ENCODE measurements at regions not wholly inside any gene's neighbourhood (a gene's known extent, or its start where the extent isn't known, plus 50 kb on each side); places are given as distances from the start of the nearest gene placed in this dataset.

DNA sequence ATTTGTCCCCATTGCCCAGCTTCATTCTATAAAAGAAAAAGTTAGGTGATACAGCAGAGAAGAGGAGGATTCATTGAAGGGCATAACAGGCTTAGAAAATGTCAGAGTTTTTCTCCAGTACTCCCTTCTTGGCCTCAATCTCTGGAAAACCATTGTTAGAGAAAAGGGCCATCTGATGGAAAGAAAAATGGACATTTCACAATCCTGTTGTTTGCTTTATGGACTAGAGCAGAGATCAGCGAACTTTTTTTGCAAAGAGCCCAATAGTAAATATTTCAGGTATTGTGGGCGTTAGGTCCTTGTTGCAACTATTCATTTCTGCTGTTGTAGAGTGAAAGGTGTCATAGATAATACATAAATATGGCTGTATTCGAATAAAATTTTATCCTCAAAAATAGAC, 208.8 kb downstream of the TLE4 start:
- Histone ChIP-seq H3K4me2 (no peak overlapping the region), H3K9me3 (0 out of 2 replicates have a peak, but pooled peaks cover 13% of the 10 kb centered on the region), H3K4me3 (no peak overlapping the region), H4K20me1 (no peaks in the 10 kb centered on the region), H3K36me3 (no peaks in the 10 kb centered on the region), H3K4me1 (0 out of 2 replicates have a peak, but pooled peaks cover 6% of the 10 kb centered on the region), H3K9ac (no peak overlapping the region), H3K27ac (no peak overlapping the region), H3K27me3 (no peaks in the 10 kb centered on the region)
- TF ChIP-seq Cebpa-rat (IDR thresholded peaks at IDR 0.05) = no peak

DNA sequence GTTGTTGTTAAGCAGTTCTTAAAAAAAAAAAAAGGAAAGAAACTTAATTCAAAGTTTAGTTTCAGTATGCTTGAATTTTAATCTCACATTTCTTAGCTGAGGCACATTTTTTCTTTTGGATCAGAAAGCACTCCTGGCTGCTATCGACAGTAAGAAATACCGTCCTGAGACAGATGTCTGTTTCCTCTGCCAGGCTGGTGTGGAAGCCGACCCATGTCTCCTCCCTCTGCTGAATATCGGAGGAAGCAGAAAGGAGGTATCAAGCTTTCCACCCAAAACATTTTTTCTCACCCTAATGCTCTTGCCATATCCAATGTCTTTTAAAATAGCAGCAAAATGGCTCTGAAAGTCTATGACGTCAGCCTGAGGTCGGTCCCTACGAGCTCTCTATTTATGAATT, 208.1 kb downstream of the TLE4 start:
- Histone ChIP-seq H3K36me3 (no peaks in the 10 kb centered on the region), H3K27me3 (no peaks in the 10 kb centered on the region), H3K4me1 (0 out of 2 replicates have a peak, but pooled peaks cover 4% of the 10 kb centered on the region), H3K9ac (no peak overlapping the region), H3K4me3 (no peak overlapping the region), H3K27ac (no peak overlapping the region), H3K4me2 (no peak overlapping the region), H4K20me1 (no peaks in the 10 kb centered on the region), H3K9me3 (0 out of 2 replicates have a peak, but pooled peaks cover 13% of the 10 kb centered on the region)
- no peak for TF ChIP-seq Cebpa-rat (IDR thresholded peaks at IDR 0.05)

DNA sequence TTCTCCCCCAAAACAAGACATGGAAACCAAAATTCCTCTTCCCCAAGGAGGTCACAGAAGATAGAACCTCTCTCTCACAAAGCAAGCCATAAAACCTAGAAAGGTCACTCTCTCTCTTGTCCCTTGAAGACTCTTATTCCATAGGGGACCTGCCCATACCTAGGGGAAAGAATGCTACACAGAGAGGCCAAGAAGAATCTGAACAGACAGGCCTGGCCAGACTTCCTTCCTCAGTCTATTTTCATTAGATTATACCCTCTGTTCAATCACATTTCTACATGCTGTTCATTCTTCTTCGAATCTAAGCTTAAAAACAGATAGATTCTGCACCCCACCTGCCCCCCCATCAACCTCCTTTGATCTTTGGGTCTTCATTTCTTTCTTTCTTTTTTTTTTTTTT, 206.8 kb downstream of the TLE4 start:
- Histone ChIP-seq H3K4me1 (no peaks in the 10 kb centered on the region), H3K9me3 (0 out of 2 replicates have a peak, but pooled peaks cover 13% of the 10 kb centered on the region)
- no peak for TF ChIP-seq Cebpa-rat (IDR thresholded peaks at IDR 0.05)

DNA sequence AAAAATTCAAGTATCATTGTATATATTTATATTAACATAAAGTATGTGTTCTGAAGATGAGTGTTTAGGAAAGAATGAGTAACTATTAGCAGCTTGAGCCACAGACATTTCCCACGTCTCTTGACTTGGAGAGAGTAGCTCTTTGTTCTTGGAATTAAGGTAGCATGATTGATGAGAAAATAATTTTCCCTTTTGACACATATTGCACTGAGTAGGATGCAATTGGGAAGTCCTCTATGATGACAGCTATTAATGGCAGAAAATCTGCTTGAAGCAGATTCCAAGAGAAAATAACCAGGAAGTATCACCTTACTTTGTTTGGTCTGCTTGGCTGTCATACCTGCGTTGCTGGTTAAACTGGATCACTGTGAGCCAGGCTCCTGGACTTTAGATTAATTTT, 204.8 kb downstream of the TLE4 start:
- no peaks in the 10 kb centered on the region for H3K4me1 ChIP-seq
- no peak overlapping the region for H3K9ac ChIP-seq
- no peaks in the 10 kb centered on the region for H4K20me1 ChIP-seq
- H3K27ac ChIP-seq = no peak overlapping the region
- no peak for TF ChIP-seq Cebpa-rat (IDR thresholded peaks at IDR 0.05)
- no peaks in the 10 kb centered on the region for H3K36me3 ChIP-seq
- H3K4me2 ChIP-seq = no peak overlapping the region
- no peaks in the 10 kb centered on the region for H3K9me3 ChIP-seq
- H3K4me3 ChIP-seq = no peak overlapping the region
- no peaks in the 10 kb centered on the region for H3K27me3 ChIP-seq

More for the DNA sequence above, 206.8 kb downstream of the TLE4 start:
- Histone ChIP-seq H3K4me2 (no peak overlapping the region), H3K27ac (no peak overlapping the region), H3K4me3 (no peak overlapping the region), H3K36me3 (no peaks in the 10 kb centered on the region), H4K20me1 (no peaks in the 10 kb centered on the region), H3K27me3 (no peaks in the 10 kb centered on the region), H3K9ac (no peak overlapping the region)

Measured in BLaER1 (cell line).